Medulla oblongata (tissue), 1 donor: ENCODE measurements at regions not wholly inside any gene's neighbourhood (a gene's known extent, or its start where the extent isn't known, plus 50 kb on each side); places are given as distances from the start of the nearest gene placed in this dataset.
"Not testable (repeated sequence)": the region's sequence is repeated elsewhere in the genome, so short reads cannot be mapped to it uniquely, and the experiment has no call there.

ENCODE experiments used
- DNase-seq: peaks from one replicate; pipeline ENCODE4 v3.0.0-alpha.2; 2015; ENCODE audit errors: extremely low spot score

- DNase-seq = peak; percentile 36
These were observed 61.2 kb upstream of the MRPS9 start for GRCh38 chr2:104976603-104977120.

GRCh38 chr2:104977958-104978357, 59.9 kb upstream of the MRPS9 start:
- no peak for DNase-seq

- DNase-seq = not testable (repeated sequence)
These were observed 58.1 kb upstream of the MRPS9 start for GRCh38 chr2:104979786-104980185.

GRCh38 chr2:104982111-104982510, 55.8 kb upstream of the MRPS9 start:
- DNase-seq = no peak
